ES-I3 (cell line): ENCODE measurements at regions not wholly inside any gene's neighbourhood (a gene's known extent, or its start where the extent isn't known, plus 50 kb on each side); places are given as distances from the start of the nearest gene placed in this dataset.
"Not testable (repeated sequence)": the region's sequence is repeated elsewhere in the genome, so short reads cannot be mapped to it uniquely, and the experiment has no call there.

Experiments
- H3K36me3 ChIP-seq: 2 replicates; pipeline ENCODE4 v1.6.1; 2013; ENCODE audit warnings: mild to moderate bottlenecking, low read length, control low read depth, moderate library complexity; ENCODE audit not compliant: insufficient read depth
- H3K4me1 ChIP-seq: 2 replicates; pipeline ENCODE4 v1.6.1; 2013; ENCODE audit warnings: mild to moderate bottlenecking, control low read depth, low read length; ENCODE audit not compliant: insufficient read depth
- H3K9ac ChIP-seq: 2 replicates; pipeline ENCODE4 v1.6.1; 2013; ENCODE audit warnings: low read depth, mild to moderate bottlenecking, low read length, moderate library complexity
- H3K9me3 ChIP-seq: 2 replicates; pipeline ENCODE4 v1.6.1; 2013; ENCODE audit warnings: mild to moderate bottlenecking, low read length, moderate library complexity; ENCODE audit not compliant: control insufficient read depth, insufficient read depth

GRCh38 chr10:106043863-106044262, 1120.6 kb downstream of the SORCS1 start:
- no peak overlapping the region for H3K9ac ChIP-seq
- no peaks in the 10 kb centered on the region for H3K9me3 ChIP-seq
- no peaks in the 10 kb centered on the region for H3K36me3 ChIP-seq
- no peaks in the 10 kb centered on the region for H3K4me1 ChIP-seq

GRCh38 chr10:106038246-106038645, 1126.3 kb downstream of the SORCS1 start:
- H3K9me3 ChIP-seq: no peaks in the 10 kb centered on the region
- H3K9ac ChIP-seq: no peak overlapping the region
- no peaks in the 10 kb centered on the region for H3K4me1 ChIP-seq
- H3K36me3 ChIP-seq: no peaks in the 10 kb centered on the region

GRCh38 chr10:106033065-106033464, 1131.4 kb downstream of the SORCS1 start:
- Histone ChIP-seq H3K9ac (no peak overlapping the region), H3K4me1 (no peaks in the 10 kb centered on the region), H3K9me3 (no peaks in the 10 kb centered on the region), H3K36me3 (no peaks in the 10 kb centered on the region)

GRCh38 chr10:106032450-106033002, 1132.0 kb downstream of the SORCS1 start:
- no peaks in the 10 kb centered on the region for H3K9me3 ChIP-seq
- no peaks in the 10 kb centered on the region for H3K36me3 ChIP-seq
- H3K9ac ChIP-seq: no peak overlapping the region
- no peaks in the 10 kb centered on the region for H3K4me1 ChIP-seq

- H3K9me3 ChIP-seq: no peaks in the 10 kb centered on the region
- H3K36me3 ChIP-seq: no peaks in the 10 kb centered on the region
- H3K4me1 ChIP-seq: no peaks in the 10 kb centered on the region
- no peak overlapping the region for H3K9ac ChIP-seq
These were observed 1137.3 kb downstream of the SORCS1 start for GRCh38 chr10:106027240-106027639.

- no peaks in the 10 kb centered on the region for H3K9me3 ChIP-seq
- no peaks in the 10 kb centered on the region for H3K4me1 ChIP-seq
- no peak overlapping the region for H3K9ac ChIP-seq
- H3K36me3 ChIP-seq: no peaks in the 10 kb centered on the region
These were observed 1139.2 kb downstream of the SORCS1 start for GRCh38 chr10:106025208-106025811.

GRCh38 chr10:106023329-106023728, 1141.2 kb downstream of the SORCS1 start:
- Histone ChIP-seq H3K9me3 (no peaks in the 10 kb centered on the region), H3K4me1 (no peaks in the 10 kb centered on the region), H3K9ac (no peak overlapping the region), H3K36me3 (no peaks in the 10 kb centered on the region)

GRCh38 chr10:106019559-106019958, 1144.9 kb downstream of the SORCS1 start:
- peaks cover 15% of the 10 kb centered on the region; the same call in 1 of the 2 replicates for H3K4me1 ChIP-seq
- H3K9ac ChIP-seq, H3K36me3 ChIP-seq, H3K9me3 ChIP-seq: not testable (repeated sequence)

- peaks cover 18% of the 10 kb centered on the region; the same call in 1 of the 2 replicates for H3K4me1 ChIP-seq
- H3K36me3 ChIP-seq, H3K9me3 ChIP-seq, H3K9ac ChIP-seq: not testable (repeated sequence)
These were observed 1148.9 kb downstream of the SORCS1 start for GRCh38 chr10:106015369-106016199.

- no peaks in the 10 kb centered on the region; the same call in 1 of the 2 replicates for H3K9me3 ChIP-seq
- no peaks in the 10 kb centered on the region for H3K36me3 ChIP-seq
- no peak overlapping the region for H3K9ac ChIP-seq
- H3K4me1 ChIP-seq: peaks cover 14% of the 10 kb centered on the region; the same call in 1 of the 2 replicates
These were observed 1153.3 kb downstream of the SORCS1 start for GRCh38 chr10:106011250-106011649.

GRCh38 chr10:106000721-106001120, 1163.8 kb downstream of the SORCS1 start:
- H3K9me3 ChIP-seq: no peaks in the 10 kb centered on the region
- H3K4me1 ChIP-seq: no peaks in the 10 kb centered on the region
- H3K9ac ChIP-seq: no peak overlapping the region
- no peaks in the 10 kb centered on the region for H3K36me3 ChIP-seq

- Histone ChIP-seq H3K9me3 (no peaks in the 10 kb centered on the region), H3K36me3 (no peaks in the 10 kb centered on the region), H3K4me1 (no peaks in the 10 kb centered on the region), H3K9ac (no peak overlapping the region)
These were observed 1170.9 kb downstream of the SORCS1 start for GRCh38 chr10:105993609-105994008.

GRCh38 chr10:105992928-105993327, 1171.6 kb downstream of the SORCS1 start:
- Histone ChIP-seq H3K36me3 (no peaks in the 10 kb centered on the region), H3K9ac (no peak overlapping the region), H3K4me1 (no peaks in the 10 kb centered on the region), H3K9me3 (no peaks in the 10 kb centered on the region)

- Histone ChIP-seq H3K9ac (no peak overlapping the region), H3K4me1 (no peaks in the 10 kb centered on the region), H3K36me3 (no peaks in the 10 kb centered on the region), H3K9me3 (no peaks in the 10 kb centered on the region)
These were observed 1174.0 kb downstream of the SORCS1 start for GRCh38 chr10:105990529-105990928.

GRCh38 chr10:105989995-105990394, 1174.5 kb downstream of the SORCS1 start:
- Histone ChIP-seq H3K9ac (no peak overlapping the region), H3K9me3 (no peaks in the 10 kb centered on the region), H3K36me3 (no peaks in the 10 kb centered on the region), H3K4me1 (no peaks in the 10 kb centered on the region)
